ENCODE measurements at regions not wholly inside any gene's neighbourhood (a gene's known extent, or its start where the extent isn't known, plus 50 kb on each side); places are given as distances from the start of the nearest gene placed in this dataset.
"Not testable (repeated sequence)": the region's sequence is repeated elsewhere in the genome, so short reads cannot be mapped to it uniquely, and the experiment has no call there.

DNA sequence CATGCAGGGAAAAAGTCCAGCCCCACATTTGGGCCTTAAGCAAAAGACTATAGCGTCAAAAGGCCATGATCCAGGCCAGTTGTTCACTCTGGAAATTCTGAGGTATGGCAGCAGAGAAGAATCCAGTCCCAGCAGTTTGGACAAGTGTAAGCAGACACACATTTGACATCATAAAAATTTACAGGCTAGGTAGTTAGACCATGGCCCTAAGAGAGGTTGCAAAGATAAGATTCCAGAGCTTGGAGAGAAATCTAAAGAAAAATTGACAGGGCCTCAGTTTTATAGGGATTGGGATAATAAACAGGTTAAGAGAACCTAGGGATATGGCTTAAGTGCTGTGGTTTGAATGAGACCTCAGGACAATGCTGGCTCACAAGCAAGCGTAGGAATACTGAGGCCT lies 884.4 kb upstream of the SORCS1 start:
- no peak for DNase-seq

DNA sequence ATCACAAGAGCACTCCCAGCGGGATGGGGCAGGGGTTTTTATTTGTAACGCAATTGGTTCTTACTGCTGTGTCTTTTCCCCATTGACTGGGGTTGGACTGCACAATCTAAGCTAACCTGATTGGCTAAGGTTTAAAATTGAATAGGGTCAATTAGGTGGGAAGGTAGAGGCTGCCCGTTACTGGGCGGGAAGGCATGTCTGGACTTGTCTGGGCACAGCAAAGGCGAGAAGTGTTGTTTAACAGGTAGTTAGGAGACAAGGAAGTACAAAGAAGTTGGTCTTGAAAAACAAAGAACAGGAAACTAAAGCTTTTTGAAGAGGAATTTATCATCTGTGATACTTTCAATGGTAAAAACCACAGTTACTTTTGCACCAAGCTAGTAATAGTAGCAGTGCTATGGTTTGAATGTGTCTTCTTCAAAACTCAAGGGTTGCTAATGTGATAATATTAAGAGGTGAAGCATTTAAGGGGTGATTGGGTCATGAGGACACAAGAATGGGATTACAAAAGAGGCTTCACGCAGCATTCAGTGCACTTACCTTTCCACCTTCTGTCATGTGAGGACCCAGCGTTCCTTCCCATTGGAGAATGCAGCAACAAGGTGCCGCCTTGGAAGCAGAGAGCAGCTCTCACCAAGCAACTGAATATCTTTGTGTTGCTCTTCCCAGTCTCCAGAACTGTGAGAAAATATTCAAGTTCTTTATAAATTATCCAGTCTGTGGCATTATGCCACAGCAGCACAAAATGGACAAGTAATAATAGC lies 875.5 kb upstream of the SORCS1 start:
- no peak for DNase-seq

DNA sequence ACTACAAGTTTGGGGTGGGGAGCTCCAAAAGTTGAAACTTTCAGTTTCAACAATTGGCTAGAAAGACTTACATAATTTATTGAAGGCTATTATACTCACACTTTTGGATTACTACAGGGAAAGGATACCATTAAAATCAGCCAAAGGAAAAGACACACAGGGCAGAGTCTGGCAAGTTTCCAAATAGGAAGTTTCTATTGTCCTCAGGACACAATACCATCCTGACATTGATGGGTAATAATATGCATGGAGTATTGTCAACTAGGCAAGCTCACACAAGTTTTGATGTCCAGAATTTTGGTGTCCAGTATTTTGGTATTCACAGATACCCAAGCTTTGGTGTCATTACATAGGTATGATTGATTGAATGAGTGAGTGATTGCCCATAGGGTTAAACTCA lies 872.6 kb upstream of the SORCS1 start:
- no peak for DNase-seq

DNA sequence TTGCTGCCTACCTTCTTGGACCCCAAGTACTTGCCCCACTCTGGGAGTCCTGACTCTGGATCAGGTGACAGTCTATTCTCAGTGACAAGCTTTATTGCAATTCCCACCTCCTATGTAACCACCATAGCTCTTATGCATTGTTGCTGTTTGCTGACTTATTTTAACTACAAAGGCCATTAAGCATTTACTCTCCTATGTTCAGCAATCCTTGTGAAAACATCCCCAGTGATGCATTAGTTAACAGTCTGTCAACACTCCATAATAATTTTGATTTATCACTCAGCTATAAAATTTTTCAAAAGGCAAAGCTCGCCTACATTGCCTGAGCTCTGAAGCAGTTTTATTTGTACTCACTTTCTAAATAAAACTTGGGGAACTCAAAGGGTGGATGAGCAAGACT lies 871.8 kb upstream of the SORCS1 start:
- no peak for DNase-seq

DNA sequence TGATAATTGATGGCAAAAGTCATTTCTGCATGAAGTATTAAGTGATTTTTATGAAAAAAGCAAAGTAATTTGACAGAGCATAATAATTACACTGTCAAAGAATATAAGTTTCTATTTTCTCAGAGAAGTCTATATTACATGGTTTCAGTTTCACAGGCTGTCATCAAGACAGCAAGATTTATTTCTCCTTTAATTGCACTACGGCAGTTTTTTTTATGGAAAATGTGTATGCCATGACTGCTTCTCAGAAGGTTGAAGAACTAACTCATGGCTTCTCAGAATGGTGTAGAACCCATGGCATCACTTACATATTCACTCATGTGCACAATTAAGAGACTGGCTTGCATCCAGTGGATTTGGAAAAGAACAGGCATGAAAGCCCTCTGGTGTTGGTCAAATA lies 870.3 kb upstream of the SORCS1 start:
- DNase-seq, result no peak

DNA sequence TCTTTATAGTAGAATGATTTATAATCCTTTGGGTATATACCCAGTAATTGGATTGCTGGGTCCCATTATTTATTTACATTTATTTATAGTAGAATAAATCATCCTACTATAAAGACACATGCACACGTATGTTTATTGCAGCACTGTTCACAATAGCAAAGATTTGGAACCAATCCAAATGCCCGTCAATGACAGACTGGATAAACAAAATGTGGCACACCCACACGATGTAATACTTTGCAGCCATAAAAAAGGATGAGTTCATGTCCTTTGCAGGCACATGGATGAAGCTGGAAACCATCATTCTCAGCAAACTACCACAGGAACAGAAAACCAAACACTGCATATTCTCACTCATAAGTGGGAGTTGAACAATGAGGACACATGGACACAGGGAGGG lies 869.0 kb upstream of the SORCS1 start:
- not testable (repeated sequence) for DNase-seq

DNA sequence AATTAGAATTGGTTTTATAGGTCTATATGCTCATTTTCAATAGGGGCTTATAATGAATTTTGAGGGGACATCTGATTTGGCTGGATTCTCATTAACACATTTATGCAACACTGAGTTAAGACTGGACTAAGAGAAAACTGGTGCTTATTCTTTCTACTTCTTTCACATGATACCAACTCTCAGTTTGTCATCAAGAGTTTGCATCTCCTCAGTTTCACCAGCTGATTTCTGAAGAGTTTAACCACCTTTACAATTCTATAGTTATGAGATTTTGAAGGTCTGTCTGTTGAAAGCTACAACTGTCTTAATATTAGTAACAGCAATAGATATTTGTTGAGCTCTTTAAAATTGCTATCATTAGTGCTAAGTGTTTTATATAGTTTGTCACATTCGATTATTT lies 867.0 kb upstream of the SORCS1 start:
- no peak for DNase-seq

DNA sequence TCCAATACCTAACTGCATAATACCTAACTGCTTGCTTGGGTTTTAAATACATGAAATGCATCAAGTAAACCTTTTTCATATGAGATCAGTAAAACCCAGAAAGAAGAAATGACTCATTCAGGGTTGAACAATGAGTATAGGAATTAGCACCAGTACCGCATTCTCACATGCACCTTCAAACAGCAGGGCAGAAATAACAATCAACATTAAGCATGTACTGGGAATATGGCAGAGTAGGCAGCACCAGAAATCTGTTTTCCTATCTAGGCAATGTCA lies 850.3 kb upstream of the SORCS1 start:
- no peak for DNase-seq

DNA sequence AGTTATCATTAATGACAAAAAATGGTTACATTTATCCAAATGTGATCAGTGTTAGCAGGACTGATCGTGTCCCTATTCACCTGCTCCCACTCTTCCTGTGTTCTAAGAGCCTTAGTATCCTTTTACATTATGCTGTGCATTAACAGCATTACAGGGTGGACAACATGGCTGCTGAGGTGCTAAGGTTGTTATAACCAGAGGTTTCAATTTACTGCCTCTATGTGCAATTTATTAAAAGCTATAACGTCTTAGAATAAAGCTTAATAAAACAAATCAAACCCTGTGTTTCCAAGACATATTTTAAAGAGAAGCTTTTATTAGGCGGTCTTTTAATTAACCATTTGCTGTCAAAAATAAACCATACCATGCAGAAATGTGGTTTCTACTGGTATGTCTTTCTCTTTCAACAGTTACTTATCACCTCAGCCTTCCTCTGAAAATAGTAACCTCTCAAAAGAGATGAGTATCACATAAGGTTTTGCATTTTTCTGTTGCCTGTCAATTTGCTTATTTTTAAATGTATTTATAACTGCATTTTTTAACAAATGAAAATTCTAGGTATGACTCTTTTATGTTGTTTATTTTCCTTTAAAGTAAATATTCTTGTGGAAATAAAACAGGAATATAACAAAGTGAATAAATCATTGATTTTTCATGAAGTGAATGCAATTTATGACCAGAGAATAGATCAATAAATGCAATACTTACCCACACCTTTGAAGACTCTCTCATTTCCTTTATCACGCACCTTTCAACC lies 849.8 kb upstream of the SORCS1 start:
- DNase-seq, result no peak

DNA sequence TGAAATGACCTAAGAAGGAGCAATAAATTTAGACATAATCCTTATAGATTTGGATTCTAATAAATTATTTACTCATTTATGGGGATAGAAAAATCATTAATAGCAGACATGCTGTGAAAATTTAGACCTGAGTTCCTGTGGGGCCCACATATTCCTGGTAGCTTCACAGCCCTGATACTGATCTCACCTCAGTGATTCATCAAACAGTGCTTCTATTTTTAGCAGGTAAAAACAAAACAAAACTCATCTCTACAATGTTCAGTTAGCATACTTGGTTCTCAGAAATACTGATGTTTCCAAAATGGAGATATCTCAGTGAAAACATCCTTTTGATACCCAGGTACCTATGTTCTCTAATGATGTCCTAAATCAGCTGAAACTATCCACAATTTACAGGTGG lies 841.1 kb upstream of the SORCS1 start:
- DNase-seq, result no peak

DNA sequence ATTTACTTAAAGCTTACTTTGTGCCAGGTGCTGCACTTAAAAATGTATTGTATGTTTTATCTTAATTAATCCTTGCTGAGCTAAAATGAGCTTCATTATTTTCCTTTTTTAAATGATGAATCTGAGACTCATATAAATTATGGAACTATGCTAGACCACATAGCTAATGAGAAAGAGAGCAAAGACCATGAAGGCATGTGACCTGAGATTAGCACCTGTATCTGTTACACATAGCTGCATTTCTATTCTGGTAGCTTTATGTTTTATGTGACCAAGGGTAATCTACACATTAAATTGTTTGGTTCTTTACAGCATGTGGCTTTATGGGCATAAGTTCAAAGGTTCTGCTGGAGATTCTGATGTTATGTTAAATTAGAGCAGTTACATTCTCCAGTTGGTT lies 839.1 kb upstream of the SORCS1 start:
- DNase-seq, result no peak

DNA sequence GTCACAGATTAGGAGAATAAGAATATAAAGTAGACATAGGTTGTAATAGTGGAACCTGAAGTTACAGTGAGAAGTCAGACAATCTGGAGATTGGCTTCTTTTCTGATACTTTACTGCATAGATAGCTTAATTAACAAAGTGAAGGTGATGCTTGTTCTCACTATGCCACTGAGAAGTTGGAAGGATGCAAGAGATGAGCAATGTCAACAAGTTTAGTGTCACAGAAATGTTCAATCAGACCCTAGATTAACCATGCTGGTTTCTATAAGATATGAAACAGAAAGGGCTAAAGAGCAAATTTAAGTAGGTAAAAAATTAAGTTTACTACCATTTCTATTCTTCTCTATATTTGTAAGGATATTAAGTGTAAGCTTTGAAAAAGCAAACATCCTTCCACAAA lies 838.6 kb upstream of the SORCS1 start:
- DNase-seq, result no peak

DNA sequence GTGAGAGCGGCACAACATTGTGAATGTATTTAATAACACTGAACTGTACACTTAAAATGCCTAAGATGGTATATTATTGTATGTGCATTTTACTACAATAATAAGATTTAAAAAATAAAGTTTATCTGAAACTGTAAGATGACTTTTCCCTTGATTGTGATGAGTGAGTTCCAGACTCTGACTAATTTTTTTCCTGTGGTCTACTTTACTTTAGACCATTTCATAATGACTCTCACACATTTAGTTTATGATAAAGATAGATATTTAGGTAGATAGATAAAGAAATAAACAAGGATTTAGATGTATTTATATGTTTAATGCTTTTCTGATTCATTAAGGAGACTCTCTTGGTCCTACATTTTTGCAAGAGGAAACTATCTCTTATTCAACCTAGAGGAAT lies 835.9 kb upstream of the SORCS1 start:
- DNase-seq, result no peak

DNA sequence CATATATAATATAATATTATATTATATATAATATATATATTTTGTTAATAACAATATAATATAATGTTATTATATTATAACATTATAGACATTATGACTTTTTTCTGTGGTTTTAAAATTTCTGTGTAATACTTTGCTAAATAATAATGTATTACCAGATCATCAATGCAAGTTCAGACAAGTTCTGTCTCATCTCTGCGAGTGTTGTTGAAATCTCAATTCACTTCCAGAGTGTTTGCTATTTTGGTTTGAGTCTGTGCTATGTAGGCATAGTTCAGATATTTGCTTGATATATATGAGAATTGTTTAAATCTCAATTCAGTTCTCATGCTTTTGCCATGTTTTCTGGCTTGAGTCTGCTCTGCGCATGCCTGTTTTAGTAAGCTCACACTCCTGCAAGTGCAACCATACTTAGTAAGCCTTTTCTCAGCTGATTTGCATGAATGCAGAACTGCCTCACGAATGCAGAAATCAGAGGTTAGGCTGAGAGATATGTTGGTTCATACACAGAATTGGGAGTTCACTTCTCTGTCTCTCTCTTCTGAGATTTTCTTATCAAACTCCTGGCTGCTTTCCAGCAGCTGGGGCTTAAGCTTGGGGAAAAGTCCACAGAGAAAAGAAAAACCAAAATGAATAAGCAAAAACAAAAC lies 830.2 kb upstream of the SORCS1 start:
- no peak for DNase-seq

DNA sequence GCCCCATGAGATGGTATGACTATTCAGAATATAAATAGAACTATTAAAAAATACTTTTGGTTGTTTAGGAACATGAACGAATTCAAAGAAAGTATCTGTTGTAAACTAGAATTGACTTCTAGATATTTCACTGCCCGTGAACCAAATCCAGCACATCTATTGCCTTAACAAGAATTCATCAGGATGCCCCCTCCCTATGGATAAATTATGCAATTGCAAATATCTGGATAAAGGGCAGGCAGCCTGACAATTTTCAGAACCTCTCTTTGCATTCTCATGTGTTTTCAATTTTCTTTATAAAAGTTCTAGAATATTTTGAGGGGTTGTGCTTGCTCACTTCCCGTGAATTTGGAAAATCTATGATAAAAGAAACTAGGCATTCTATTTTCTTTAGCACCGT lies 822.1 kb upstream of the SORCS1 start:
- DNase-seq, result no peak

DNA sequence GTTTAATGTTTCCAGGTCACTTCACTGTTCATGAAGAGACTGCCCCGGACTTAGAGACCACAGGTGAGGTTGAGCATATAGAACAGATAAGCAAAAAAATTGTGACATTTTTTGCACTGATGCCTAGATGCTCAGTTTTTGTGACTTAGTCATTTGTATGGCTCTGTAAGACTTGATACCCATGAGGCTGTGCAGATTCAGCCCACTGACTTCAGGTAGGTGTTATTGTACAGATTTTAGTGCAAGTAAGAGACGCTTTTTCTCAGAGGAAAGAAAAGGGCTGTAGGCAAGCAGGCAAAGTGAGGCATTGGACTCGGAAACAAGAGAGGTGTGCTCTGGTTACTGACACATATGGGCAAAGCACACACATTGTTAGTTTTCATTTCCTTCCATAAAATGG lies 820.1 kb upstream of the SORCS1 start:
- DNase-seq, result no peak

DNA sequence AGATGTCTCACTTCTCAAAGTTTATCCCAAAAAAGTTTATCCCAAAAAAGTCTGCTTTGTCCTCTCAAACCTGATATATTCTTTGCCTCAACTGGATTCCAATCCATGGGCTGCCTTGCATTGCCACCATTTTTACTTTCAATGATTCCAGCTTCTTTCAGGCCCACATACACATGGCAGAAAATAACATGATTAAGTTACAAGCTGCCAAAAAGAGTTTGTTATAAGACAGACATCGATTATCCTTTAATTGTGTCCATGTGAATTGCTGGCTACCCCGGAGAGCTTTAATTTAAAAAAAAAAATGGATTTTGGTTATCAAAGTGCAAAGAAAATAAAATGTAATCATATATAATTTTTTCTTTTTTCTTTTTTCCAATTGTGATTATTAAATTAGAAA lies 819.6 kb upstream of the SORCS1 start:
- DNase-seq, result no peak

DNA sequence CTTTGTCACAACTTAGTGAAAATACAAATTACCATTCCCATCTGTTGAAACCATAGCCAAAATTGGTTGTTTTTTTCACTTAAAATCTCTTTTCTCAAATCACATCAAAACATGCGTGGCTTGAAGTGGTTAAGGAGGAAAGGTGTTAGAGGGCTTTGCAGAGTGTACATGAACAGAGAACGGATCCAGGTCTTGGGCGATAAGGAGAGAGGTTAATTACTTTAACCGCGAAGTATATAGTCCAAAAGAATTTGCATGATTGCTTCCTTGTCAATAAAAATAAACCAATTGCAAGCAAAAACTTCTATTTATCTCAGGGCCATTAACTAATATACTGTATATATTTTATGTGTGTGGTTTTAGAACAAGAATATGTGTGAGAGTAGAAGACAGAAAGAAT lies 813.9 kb upstream of the SORCS1 start:
- DNase-seq, result no peak

DNA sequence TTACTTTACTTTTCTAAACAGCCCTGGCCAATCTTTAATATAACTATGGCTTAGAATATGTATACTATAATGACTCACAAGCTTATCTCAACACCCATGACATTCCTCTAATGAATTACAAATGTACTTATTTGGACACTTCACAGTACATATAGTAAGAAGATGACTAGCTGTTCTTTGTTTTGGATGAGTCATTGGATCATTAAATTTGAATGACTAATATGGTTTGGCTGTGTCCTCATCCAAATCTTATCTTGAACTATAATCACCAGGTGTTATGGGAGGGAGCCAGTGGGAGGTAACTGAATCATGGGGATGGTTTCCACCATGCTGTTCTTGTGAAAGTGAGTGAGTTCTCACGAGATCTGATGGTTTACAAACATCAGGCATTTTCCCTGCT lies 807.5 kb upstream of the SORCS1 start:
- no peak for DNase-seq

DNA sequence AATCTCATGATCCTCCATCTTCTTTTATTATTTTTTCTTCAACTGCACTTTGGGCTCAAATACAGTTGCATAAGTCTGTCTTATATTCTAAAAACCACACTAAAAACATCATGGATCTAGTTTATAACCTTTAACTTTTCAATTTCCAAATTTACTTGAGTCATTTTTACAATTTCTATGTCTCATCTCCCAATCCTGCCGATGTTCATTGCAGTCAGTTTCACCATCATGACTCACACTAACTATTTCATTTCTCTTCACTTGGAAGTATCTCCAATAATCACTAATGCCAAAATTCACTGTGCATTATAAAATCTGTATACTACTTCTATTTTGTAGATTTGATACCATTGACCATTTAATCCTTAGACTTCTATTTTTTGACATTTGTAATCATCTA lies 806.9 kb upstream of the SORCS1 start:
- DNase-seq, result no peak

DNA sequence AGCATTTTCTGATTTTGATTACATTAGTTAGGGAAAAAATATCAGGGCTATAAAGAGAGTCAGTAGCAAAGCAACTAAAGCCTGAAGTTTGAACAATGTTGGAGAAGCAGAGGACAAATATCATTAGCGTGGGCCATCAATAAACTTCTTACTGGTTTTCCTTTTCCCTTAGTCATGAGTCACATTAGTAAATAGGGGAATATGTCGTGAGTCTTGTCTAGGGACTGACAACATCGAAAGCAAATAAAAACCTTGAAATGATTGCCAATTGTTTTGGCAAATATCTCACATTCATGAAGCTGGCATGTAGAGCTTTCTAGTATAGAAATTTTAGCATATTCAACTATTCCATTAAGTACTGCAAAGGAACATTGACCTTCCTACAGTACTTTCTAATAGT lies 806.0 kb upstream of the SORCS1 start:
- no peak for DNase-seq

DNA sequence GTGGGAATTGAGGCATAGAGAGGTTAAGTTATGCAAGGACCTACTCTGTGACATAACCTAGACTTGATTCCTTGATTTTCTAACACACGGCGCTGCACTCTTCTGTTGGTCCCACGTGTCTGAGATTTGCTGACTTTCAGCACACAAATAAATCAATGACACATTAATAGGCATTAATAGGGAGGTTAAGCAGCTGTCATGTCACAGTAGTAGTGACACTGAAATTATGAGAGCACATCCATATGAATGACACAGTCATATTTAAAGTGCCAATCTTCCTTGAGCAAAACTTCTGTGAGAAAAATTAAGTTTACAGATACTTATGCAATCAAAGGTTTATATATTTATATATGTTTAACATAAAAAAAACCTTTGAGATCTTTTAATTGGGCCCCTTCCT lies 805.4 kb upstream of the SORCS1 start:
- no peak for DNase-seq

DNA sequence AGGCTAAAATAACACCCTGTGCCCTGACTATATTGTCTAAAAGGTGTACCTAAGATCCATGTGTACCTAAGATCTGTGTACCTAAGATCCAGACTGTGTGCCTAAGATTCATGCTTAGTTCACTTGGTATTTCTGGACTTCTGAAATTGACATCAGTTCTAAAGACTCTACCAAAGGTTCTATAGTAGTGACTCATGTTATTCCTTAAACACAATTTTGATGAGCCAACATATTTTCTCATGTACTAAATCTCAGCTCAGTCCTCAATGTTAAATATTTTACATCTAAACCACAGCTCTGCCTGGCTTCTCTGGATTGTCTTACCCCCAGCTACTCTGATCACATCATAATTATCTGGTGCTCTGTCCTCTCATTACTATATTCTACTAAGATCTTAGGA lies 802.3 kb upstream of the SORCS1 start:
- DNase-seq, result no peak
